Left ventricle myocardium inferior (tissue), 1 donor: ENCODE measurements at regions not wholly inside any gene's neighbourhood (a gene's known extent, or its start where the extent isn't known, plus 50 kb on each side); places are given as distances from the start of the nearest gene placed in this dataset.

Experiments
- DNase-seq: peaks from one replicate; pipeline ENCODE4 v3.0.0-alpha.2; 2020
- H3K27ac ChIP-seq: fragments of 200-600 bp; replicated peaks from 2 replicates; pipeline ENCODE4 v1.8.0; 2021
- H3K27me3 ChIP-seq: fragments of 200-600 bp; 2 replicates; pipeline ENCODE4 v1.8.0; 2021; ENCODE audit warnings: low read depth
- H3K36me3 ChIP-seq: fragments of 200-600 bp; 2 replicates; pipeline ENCODE4 v1.8.0; 2021
- H3K4me1 ChIP-seq: fragments of 200-600 bp; 2 replicates; pipeline ENCODE4 v1.8.0; 2021
- H3K4me3 ChIP-seq: fragments of 200-600 bp; 2 replicates; pipeline ENCODE4 v1.8.0; 2021; ENCODE audit warnings: mild to moderate bottlenecking, moderate library complexity
- H3K9me3 ChIP-seq: fragments of 200-600 bp; replicated peaks from 2 replicates; pipeline ENCODE4 v1.8.0; 2021
- CTCF ChIP-seq: fragments of 200-600 bp; IDR thresholded peaks from 2 replicates; pipeline ENCODE4 v1.8.0; 2021; ENCODE audit warnings: antibody characterized with exemption, mild to moderate bottlenecking, borderline replicate concordance
- intact Hi-C: fragments of 100-400 bp; cut with micrococcal nuclease; formaldehyde crosslinking; loops from one replicate; pipeline ENCODE4 v1.11.0; 2022
- donor health status: DM: no; HTN: yes; CAD: no; lungs with severe emphysema.

- Histone ChIP-seq H3K9me3 (no peaks in the 10 kb centered on the region), H3K27me3 (no peaks in the 10 kb centered on the region), H3K27ac (peak overlapping the region; percentile 23), H3K4me3 (no peak overlapping the region), H3K4me1 (peaks cover 28% of the 10 kb centered on the region), H3K36me3 (no peaks in the 10 kb centered on the region)
- intact Hi-C loops = no loop called here
- no peak for TF ChIP-seq CTCF
- no peak for DNase-seq
These were observed 53.6 kb upstream of the HAAO start for GRCh38 chr2:42846026-42846425.

GRCh38 chr2:42844901-42845821 is 52.8 kb upstream of the HAAO start:
- Histone ChIP-seq H3K4me3 (no peak overlapping the region), H3K9me3 (no peaks in the 10 kb centered on the region), H3K27ac (peak overlapping the region; percentile 68), H3K4me1 (peaks cover 33% of the 10 kb centered on the region), H3K27me3 (no peaks in the 10 kb centered on the region), H3K36me3 (no peaks in the 10 kb centered on the region)
- intact Hi-C loops = no loop called here
- no peak for DNase-seq
- TF ChIP-seq CTCF = no peak

- peak overlapping the region; percentile 68 for H3K27ac ChIP-seq
- TF ChIP-seq CTCF = no peak
- intact Hi-C loops = no loop called here
- H3K4me3 ChIP-seq = no peak overlapping the region
- H3K36me3 ChIP-seq = no peaks in the 10 kb centered on the region
- peaks cover 36% of the 10 kb centered on the region for H3K4me1 ChIP-seq
- H3K27me3 ChIP-seq = no peaks in the 10 kb centered on the region
- no peaks in the 10 kb centered on the region for H3K9me3 ChIP-seq
- DNase-seq = no peak
These were observed 52.0 kb upstream of the HAAO start for GRCh38 chr2:42844366-42844765.

GRCh38 chr2:42843611-42844010 is 51.2 kb upstream of the HAAO start:
- Histone ChIP-seq H3K4me1 (peaks cover 36% of the 10 kb centered on the region), H3K9me3 (no peaks in the 10 kb centered on the region), H3K36me3 (no peaks in the 10 kb centered on the region), H3K4me3 (no peak overlapping the region), H3K27me3 (no peaks in the 10 kb centered on the region), H3K27ac (no peak overlapping the region)
- TF ChIP-seq CTCF = no peak
- intact Hi-C loops = no loop called here
- no peak for DNase-seq

GRCh38 chr2:42843131-42843530 is 50.7 kb upstream of the HAAO start:
- no peaks in the 10 kb centered on the region for H3K36me3 ChIP-seq
- no peaks in the 10 kb centered on the region for H3K9me3 ChIP-seq
- no peak for TF ChIP-seq CTCF
- H3K27me3 ChIP-seq = no peaks in the 10 kb centered on the region
- no peak overlapping the region for H3K27ac ChIP-seq
- intact Hi-C loops = no loop called here
- H3K4me1 ChIP-seq = peaks cover 36% of the 10 kb centered on the region
- H3K4me3 ChIP-seq = no peak overlapping the region
- DNase-seq = no peak
